ENCODE measurements at regions not wholly inside any gene's neighbourhood (a gene's known extent, or its start where the extent isn't known, plus 50 kb on each side); places are given as distances from the start of the nearest gene placed in this dataset.

DNA sequence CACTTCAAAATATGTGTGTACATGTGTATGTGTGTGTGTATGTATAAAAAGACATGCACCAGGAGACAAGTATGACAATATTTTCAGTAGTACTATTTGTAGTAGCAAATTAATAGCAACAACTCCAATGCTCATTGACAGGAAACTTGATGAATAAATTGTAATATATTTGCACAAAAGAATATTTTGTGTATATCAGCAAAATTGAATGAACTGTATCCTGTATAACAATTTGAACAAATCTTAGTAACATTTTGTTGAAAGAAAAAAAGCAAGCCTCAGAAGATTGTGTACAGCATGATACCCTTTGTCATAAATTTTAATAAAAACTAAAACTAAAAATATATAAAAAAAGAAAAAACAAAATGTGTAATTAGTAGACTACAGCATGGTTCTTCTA, 1367.3 kb upstream of the TMEFF2 start:
- no peak for DNase-seq (ENCODE audit: unreplicated experiment)
- Mint-ChIP-seq H3K27ac (ENCODE audit: low read depth, unreplicated experiment) (no peak overlapping the region), H3K27me3 (ENCODE audit: insufficient read depth, unreplicated experiment) (no peaks in the 10 kb centered on the region), H3K36me3 (ENCODE audit: insufficient read depth, unreplicated experiment) (no peaks in the 10 kb centered on the region), H3K4me1 (ENCODE audit: insufficient read depth, unreplicated experiment) (no peaks in the 10 kb centered on the region), H3K4me3 (ENCODE audit: unreplicated experiment) (no peak overlapping the region), H3K9me3 (ENCODE audit: unreplicated experiment) (no peaks in the 10 kb centered on the region)
- no TSS peak for BruUV-seq (replicated peaks)
- TF ChIP-seq, protein P1, sequence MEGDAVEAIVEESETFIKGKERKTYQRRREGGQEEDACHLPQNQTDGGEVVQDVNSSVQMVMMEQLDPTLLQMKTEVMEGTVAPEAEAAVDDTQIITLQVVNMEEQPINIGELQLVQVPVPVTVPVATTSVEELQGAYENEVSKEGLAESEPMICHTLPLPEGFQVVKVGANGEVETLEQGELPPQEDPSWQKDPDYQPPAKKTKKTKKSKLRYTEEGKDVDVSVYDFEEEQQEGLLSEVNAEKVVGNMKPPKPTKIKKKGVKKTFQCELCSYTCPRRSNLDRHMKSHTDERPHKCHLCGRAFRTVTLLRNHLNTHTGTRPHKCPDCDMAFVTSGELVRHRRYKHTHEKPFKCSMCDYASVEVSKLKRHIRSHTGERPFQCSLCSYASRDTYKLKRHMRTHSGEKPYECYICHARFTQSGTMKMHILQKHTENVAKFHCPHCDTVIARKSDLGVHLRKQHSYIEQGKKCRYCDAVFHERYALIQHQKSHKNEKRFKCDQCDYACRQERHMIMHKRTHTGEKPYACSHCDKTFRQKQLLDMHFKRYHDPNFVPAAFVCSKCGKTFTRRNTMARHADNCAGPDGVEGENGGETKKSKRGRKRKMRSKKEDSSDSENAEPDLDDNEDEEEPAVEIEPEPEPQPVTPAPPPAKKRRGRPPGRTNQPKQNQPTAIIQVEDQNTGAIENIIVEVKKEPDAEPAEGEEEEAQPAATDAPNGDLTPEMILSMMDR (IDR thresholded peaks at IDR 0.05; ENCODE audit: unreplicated experiment): no peak
- POLR2A ChIA-PET: no interaction called here
- CTCF ChIA-PET: no interaction called here
- intact Hi-C loops (cut with micrococcal nuclease): no loop called here

DNA sequence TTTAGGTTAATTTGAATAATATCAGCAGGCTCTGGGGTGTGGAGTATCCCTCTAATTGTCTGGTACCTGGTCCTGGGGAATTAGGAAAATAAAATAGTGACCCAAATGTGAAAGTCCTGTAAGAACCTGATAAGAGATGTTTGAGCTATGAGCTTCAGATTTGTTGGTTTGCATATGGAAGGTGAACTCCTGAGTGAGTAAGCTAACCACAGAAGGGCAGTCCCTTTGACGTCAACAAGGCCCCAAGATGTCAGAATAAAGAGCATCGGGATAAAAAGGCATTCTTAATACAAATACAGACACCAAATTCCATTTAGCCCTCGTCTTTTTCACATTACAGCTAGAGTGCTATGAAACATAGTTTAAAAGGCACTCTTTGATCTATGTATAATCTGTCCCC, 1366.3 kb upstream of the TMEFF2 start:
- TF ChIP-seq, protein P1 (IDR thresholded peaks at IDR 0.05; ENCODE audit: unreplicated experiment): no peak

DNA sequence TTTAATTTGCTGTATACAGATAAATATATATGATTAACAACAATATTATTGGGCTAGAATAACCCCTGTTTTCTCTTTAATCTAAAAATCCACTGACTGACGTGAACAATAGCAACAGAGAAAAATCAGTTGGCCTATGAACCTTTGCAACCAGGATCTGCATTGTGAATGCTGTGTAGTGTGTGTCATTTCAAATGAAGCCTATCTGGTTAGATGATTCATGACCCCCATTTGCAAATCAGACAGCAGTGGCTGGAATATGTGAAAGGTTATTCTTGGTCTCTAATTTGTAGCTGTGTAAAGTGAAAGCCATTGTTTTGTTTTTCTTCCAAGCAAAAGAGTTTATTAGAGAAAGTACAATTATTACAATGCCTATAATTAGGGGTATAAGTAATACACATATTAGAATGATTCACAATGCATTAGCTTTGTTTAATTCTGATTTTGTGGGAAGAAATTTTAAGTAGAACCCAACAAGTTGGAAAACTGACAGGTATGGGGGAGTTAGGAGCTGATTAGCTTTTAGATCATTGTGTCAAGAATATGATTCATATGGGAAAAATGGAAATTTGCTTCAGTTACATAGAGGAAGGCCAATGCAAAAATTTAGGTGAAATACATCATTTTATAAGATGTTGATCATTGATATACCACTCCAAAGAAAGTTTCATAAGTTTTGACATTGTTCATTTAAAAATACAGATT, 1362.2 kb upstream of the TMEFF2 start:
- no TSS peak for BruUV-seq (replicated peaks)
- TF ChIP-seq, protein P1 (IDR thresholded peaks at IDR 0.05; ENCODE audit: unreplicated experiment): no peak
- no peak overlapping the region for H3K4me3 Mint-ChIP-seq (ENCODE audit: unreplicated experiment)
- H3K27me3 Mint-ChIP-seq (ENCODE audit: insufficient read depth, unreplicated experiment): no peaks in the 10 kb centered on the region
- POLR2A ChIA-PET: no interaction called here
- H3K4me1 Mint-ChIP-seq (ENCODE audit: insufficient read depth, unreplicated experiment): no peaks in the 10 kb centered on the region
- no peaks in the 10 kb centered on the region for H3K36me3 Mint-ChIP-seq (ENCODE audit: insufficient read depth, unreplicated experiment)
- intact Hi-C loops (cut with micrococcal nuclease): no loop called here
- CTCF ChIA-PET: interaction anchor here (0.7 kb wide), 1 partner anchor 869 kb away, joined by 3 read pairs; no protein-coding TSS in a partner anchor
- DNase-seq (ENCODE audit: unreplicated experiment): peak; percentile 9
- no peaks in the 10 kb centered on the region for H3K9me3 Mint-ChIP-seq (ENCODE audit: unreplicated experiment)
- H3K27ac Mint-ChIP-seq (ENCODE audit: low read depth, unreplicated experiment): no peak overlapping the region

More for the DNA sequence above, 1366.3 kb upstream of the TMEFF2 start:
- no TSS peak for BruUV-seq (replicated peaks)
- H3K27ac Mint-ChIP-seq (ENCODE audit: low read depth, unreplicated experiment): no peak overlapping the region
- no peaks in the 10 kb centered on the region for H3K4me1 Mint-ChIP-seq (ENCODE audit: insufficient read depth, unreplicated experiment)
- no peaks in the 10 kb centered on the region for H3K27me3 Mint-ChIP-seq (ENCODE audit: insufficient read depth, unreplicated experiment)
- no peak for DNase-seq (ENCODE audit: unreplicated experiment)
- no peak overlapping the region for H3K4me3 Mint-ChIP-seq (ENCODE audit: unreplicated experiment)
- no peaks in the 10 kb centered on the region for H3K36me3 Mint-ChIP-seq (ENCODE audit: insufficient read depth, unreplicated experiment)
- intact Hi-C loops (cut with micrococcal nuclease): no loop called here
- ChIA-PET CTCF (interaction anchor here (0.8 kb wide), 1 partner anchor 132 kb away, joined by 3 read pairs; no protein-coding TSS in a partner anchor), POLR2A (no interaction called here)
- H3K9me3 Mint-ChIP-seq (ENCODE audit: unreplicated experiment): no peaks in the 10 kb centered on the region

DNA sequence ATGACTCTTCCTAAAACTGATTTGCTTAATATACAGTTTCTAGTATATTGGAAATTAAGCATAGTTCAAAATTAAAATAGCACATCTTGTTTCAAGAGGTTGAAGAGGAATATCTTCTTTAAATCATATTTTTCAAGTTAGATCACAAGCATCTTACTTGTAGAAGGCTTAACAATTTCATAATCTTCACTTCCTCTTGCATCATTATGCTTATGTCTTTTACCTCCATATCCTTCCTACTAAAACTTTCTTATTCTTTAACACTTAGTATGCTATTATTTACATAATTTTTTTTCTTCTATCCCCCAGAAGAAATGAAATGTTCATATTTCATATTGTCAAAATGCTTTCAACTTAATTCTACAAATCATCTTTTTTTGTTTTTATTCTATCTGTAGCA, 1354.9 kb upstream of the TMEFF2 start:
- intact Hi-C loops (cut with micrococcal nuclease): no loop called here
- H3K9me3 Mint-ChIP-seq (ENCODE audit: unreplicated experiment): peaks cover 7% of the 10 kb centered on the region
- TF ChIP-seq, protein P1 (IDR thresholded peaks at IDR 0.05; ENCODE audit: unreplicated experiment): no peak

More for the DNA sequence above, 1354.9 kb upstream of the TMEFF2 start:
- Mint-ChIP-seq H3K4me1 (ENCODE audit: insufficient read depth, unreplicated experiment) (no peaks in the 10 kb centered on the region), H3K4me3 (ENCODE audit: unreplicated experiment) (no peak overlapping the region), H3K27ac (ENCODE audit: low read depth, unreplicated experiment) (no peak overlapping the region), H3K36me3 (ENCODE audit: insufficient read depth, unreplicated experiment) (no peaks in the 10 kb centered on the region), H3K27me3 (ENCODE audit: insufficient read depth, unreplicated experiment) (no peaks in the 10 kb centered on the region)
- CTCF ChIA-PET: no interaction called here
- POLR2A ChIA-PET: no interaction called here
- no TSS peak for BruUV-seq (replicated peaks)
- DNase-seq (ENCODE audit: unreplicated experiment): peak; percentile 6
